ENCODE measurements at regions not wholly inside any gene's neighbourhood (a gene's known extent, or its start where the extent isn't known, plus 50 kb on each side); places are given as distances from the start of the nearest gene placed in this dataset.

DNA sequence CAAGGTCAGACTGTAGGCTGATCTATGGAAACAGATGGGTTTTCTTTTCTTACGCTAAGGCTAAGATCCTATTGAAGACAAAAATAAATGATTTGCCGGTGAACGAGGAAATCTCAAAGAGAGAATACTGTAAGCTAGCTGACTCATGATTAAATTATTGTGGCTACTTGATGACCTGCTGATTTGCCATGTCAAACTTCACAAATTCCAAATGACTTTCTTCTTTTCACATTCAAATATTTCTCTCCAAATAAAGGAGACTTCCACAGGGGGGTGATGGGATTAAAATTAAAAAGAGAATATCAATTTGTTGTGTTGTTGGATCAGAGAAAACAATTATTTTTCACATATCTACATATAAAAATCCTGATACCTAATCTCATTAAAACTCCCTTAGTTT is 860.6 kb upstream of the ZWINT start:
- no peak for DNase-seq (ENCODE audit: low read depth)
- no peak for TF ChIP-seq CTCF (conservative IDR thresholded peaks at IDR 0.05; ENCODE audit: low read length)
- no peak overlapping the region for H3K4me3 ChIP-seq (ENCODE audit: low read length)

DNA sequence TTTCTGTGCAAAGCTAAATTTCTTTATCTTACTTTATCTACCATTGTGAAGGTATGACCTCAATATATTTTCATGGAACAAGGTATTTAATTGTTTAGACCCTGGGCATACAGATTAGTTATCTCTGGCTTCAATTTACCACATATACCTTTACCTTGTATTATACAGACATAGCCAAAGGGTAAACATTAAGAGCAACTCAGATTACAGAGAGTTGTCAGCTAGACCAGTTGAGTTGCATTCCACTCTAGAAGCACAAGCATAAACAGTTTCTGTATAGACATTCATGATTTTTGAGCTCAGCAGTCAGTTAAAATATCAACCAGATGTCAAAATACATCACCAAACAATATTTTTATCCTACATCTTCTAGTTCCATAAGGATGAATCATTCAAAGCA is 857.3 kb upstream of the ZWINT start:
- TF ChIP-seq CTCF (conservative IDR thresholded peaks at IDR 0.05; ENCODE audit: low read length) = no peak
- DNase-seq (ENCODE audit: low read depth) = no peak
- H3K4me3 ChIP-seq (ENCODE audit: low read length) = no peak overlapping the region

DNA sequence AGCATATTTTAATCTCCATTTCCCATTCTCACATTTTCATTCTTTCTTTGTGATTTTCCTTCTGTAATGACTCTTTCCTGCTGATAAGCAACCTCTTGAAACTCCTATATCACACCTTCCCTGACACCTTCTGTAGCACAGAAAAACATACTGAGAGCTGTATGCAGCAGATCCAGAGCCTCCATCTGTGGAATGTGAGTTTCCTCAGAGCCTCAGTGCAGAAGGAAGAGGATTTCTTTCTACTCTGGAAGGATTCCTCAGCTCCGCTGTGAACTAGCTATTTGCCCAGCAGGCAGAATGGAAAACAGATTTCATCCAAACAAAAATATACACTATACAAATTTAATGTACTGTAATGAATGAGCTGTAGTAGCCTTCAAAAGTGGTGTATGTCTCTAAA is 841.3 kb upstream of the ZWINT start:
- no peak for TF ChIP-seq CTCF (conservative IDR thresholded peaks at IDR 0.05; ENCODE audit: low read length)
- no peak overlapping the region for H3K4me3 ChIP-seq (ENCODE audit: low read length)
- DNase-seq (ENCODE audit: low read depth) = no peak

DNA sequence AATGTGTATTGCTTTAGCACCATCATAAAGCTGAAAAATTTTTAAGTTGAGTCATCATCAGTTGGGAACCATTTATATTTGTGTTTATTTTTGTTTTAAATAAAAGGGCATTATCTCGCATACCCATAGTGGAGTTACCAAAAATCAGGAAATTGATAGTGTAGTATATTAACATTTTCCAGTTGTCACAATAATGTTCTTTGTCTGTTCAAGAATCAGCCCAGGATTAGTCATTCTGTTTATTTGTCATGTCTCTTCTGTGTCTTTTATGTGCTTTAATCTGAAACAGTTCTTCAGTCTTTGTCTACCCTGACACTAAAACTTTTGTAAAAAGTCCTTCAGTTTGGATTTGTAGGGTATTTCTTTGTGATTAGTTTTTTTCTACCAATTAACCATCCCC is 827.8 kb upstream of the ZWINT start:
- no peak for TF ChIP-seq CTCF (conservative IDR thresholded peaks at IDR 0.05; ENCODE audit: low read length)
- no peak overlapping the region for H3K4me3 ChIP-seq (ENCODE audit: low read length)
- no peak for DNase-seq (ENCODE audit: low read depth)

GRCh38 chr10:57186201-57186600 is 825.1 kb upstream of the ZWINT start:
- TF ChIP-seq CTCF (conservative IDR thresholded peaks at IDR 0.05; ENCODE audit: low read length) = no peak
- no peak overlapping the region for H3K4me3 ChIP-seq (ENCODE audit: low read length)
- no peak for DNase-seq (ENCODE audit: low read depth)

DNA sequence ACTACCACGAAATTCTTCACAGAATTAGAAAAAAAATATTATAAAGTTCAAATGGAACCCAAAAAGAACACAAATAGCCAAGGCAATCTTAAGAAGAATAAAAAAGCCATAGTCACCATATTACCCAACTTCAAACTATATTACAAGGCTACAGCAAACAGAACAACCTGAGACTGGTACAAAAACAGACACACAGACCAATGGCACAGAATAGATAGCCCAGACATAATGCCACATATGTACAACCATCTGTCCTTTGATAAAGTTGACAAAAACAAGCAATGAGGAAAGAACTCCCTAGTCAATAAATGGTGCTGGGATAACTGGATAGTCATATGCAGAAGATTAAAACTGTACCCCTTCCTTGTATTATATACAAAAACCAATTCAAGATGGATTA is 808.5 kb upstream of the ZWINT start:
- no peak overlapping the region for H3K4me3 ChIP-seq (ENCODE audit: low read length)
- no peak for TF ChIP-seq CTCF (conservative IDR thresholded peaks at IDR 0.05; ENCODE audit: low read length)

DNA sequence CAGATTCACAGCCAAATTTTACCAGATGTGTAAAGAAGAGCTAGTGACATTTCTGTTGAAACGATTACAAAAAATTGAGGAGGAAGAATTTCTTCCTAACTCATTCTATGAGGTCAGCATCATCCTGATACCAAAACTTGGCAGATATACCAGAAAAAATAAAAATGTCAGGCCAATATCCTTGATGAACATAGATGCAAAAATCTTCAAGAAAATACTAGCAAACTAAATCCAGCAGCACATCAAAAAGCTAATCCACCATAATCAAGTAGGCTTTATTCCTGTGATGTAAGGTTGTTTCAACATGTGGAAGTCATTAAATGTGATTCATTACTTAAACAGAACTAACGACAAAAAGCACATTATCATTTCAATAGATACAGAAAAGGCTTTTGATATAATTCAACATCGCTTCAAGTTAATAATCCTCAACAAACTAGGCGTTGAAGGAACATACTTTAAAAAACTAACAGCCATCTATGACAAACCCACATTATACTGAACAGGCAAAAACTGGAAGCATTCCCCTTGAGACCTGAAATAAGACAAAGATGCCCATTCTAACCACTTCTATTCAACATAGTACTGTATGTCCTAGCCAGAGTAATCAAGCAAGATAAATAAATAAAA is 807.7 kb upstream of the ZWINT start:
- TF ChIP-seq CTCF (conservative IDR thresholded peaks at IDR 0.05; ENCODE audit: low read length) = no peak
- DNase-seq (ENCODE audit: low read depth) = no peak

More for the DNA sequence above, 808.5 kb upstream of the ZWINT start:
- DNase-seq (ENCODE audit: low read depth) = no peak

More for the DNA sequence above, 807.7 kb upstream of the ZWINT start:
- H3K4me3 ChIP-seq (ENCODE audit: low read length) = no peak overlapping the region

Measured in AG10803 (cell line).